PC-9 (cell line): ENCODE measurements at regions not wholly inside any gene's neighbourhood (a gene's known extent, or its start where the extent isn't known, plus 50 kb on each side); places are given as distances from the start of the nearest gene placed in this dataset.

Experiments
- BruUV-seq: library from RNA; stranded (reverse); fragments of 400-500 nt; replicated peaks from 2 replicates; lab custom pipeline; 2021; lab: Mats Ljungman, UMichigan
- CTCF ChIA-PET: fragments of 300-600 bp; sonication (Branson Sonifier 250); formaldehyde crosslinking; loops from one replicate; lab custom pipeline; 2022; ENCODE audit warnings: antibody characterized with exemption; lab: Charles Lee
- POLR2A ChIA-PET: fragments of 300-600 bp; sonication (Branson Sonifier 250); formaldehyde crosslinking; loops from one replicate; lab custom pipeline; 2022; ENCODE audit warnings: antibody characterized with exemption; ENCODE audit not compliant: unreplicated experiment; lab: Charles Lee
- DNase-seq, 2 experiments: peaks; one replicate each; pipeline versions ENCODE4 v3.0.0 to v3.0.0-alpha.2; 2015 to 2022; ENCODE audit warnings: mixed read lengths in 1 of 2
- H2AFZ ChIP-seq: fragments of 200-600 bp; sonication (generic); 2 replicates; pipeline ENCODE4 v1.8.1; 2017; ENCODE audit warnings: antibody characterized with exemption
- H3F3A ChIP-seq: fragments of 200-600 bp; sonication (generic); 2 replicates; pipeline ENCODE4 v1.8.1; 2017; ENCODE audit warnings: antibody characterized with exemption, mild to moderate bottlenecking, low read depth; ENCODE audit not compliant: insufficient read depth
- H3K27ac ChIP-seq: fragments of 200-600 bp; sonication (generic); 2 replicates; pipeline ENCODE4 v1.6.1; 2016; ENCODE audit warnings: mixed run types
- H3K27me3 ChIP-seq: fragments of 200-600 bp; sonication (generic); 2 replicates; pipeline ENCODE4 v1.6.1; 2016; ENCODE audit warnings: low read depth, mixed run types; ENCODE audit not compliant: insufficient read depth
- H3K36me3 ChIP-seq: fragments of 200-600 bp; sonication (generic); 2 replicates; pipeline ENCODE4 v1.6.1; 2016; ENCODE audit warnings: low read depth, mixed run types
- H3K4me1 ChIP-seq: fragments of 200-600 bp; sonication (generic); replicated peaks from 2 replicates; pipeline ENCODE4 v1.6.1; 2016; ENCODE audit warnings: mixed run types; ENCODE audit not compliant: insufficient read depth
- H3K4me2 ChIP-seq: fragments of 200-600 bp; sonication (generic); 2 replicates; pipeline ENCODE4 v1.6.1; 2017; ENCODE audit warnings: mixed run types
- H3K4me3 ChIP-seq: fragments of 200-600 bp; sonication (generic); 2 replicates; pipeline ENCODE4 v1.6.1; 2016; ENCODE audit warnings: mixed run types
- H3K79me2 ChIP-seq: fragments of 200-600 bp; sonication (generic); 2 replicates; pipeline ENCODE4 v1.6.1; 2017; ENCODE audit warnings: low read depth, mixed run types
- H3K9me2 ChIP-seq: fragments of 200-600 bp; sonication (generic); 2 replicates; pipeline ENCODE4 v1.8.1; 2017; ENCODE audit warnings: mild to moderate bottlenecking; ENCODE audit not compliant: insufficient read depth
- H3K9me3 ChIP-seq: fragments of 200-600 bp; sonication (generic); 2 replicates; pipeline ENCODE4 v1.8.1; 2016; ENCODE audit warnings: low read depth; ENCODE audit not compliant: insufficient read depth
- H4K20me1 ChIP-seq: fragments of 200-600 bp; sonication (generic); 2 replicates; pipeline ENCODE4 v1.8.1; 2017; ENCODE audit not compliant: insufficient read depth
- EZH2 ChIP-seq: fragments of 200-600 bp; sonication (generic); IDR thresholded peaks from 2 replicates; pipeline ENCODE4 v1.8.0; 2017; ENCODE audit warnings: antibody characterized with exemption, low read depth
- intact Hi-C: fragments of 100-400 bp; cut with micrococcal nuclease; formaldehyde crosslinking; loops from one replicate; pipeline ENCODE4 v1.10.0; 2022; ENCODE audit not compliant: unreplicated experiment
- TF ChIP-seq, protein P1 (sequence below): fragments of 200-600 bp; sonication (generic); conservative IDR thresholded peaks from 2 replicates; pipeline ENCODE4 v1.6.1; 2017; ENCODE audit warnings: mixed run types, antibody characterized with exemption, mild to moderate bottlenecking, moderate library complexity

GRCh38 chr11:10379871-10380568 lies 75.0 kb upstream of the AMPD3 start:
- ChIA-PET POLR2A (interaction anchor here (0.5 kb wide), 1 partner anchor 751 kb away, joined by 3 read pairs; no protein-coding TSS in a partner anchor), CTCF (no interaction called here)
- H3K4me2 ChIP-seq = no peak overlapping the region

DNA sequence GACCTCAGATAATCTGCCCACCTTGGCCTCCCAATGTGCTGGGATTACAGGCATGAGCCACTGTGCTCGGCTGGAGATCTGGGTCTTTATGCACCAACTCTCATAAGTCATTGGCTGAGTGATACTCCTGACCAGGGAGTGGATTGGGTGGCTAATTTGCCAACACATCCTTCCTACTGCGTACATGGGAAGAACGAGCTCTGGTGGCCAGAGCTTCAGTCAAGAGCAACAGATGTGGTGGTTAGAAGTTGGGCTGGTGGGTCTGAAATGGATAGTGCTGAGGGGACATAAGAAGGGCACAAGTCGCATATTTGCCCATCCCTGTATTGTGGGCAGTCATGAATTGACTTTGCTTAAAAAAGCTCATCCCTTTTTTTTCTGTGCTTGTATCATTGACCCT lies 74.1 kb upstream of the AMPD3 start:
- no peak for DNase-seq
- TF ChIP-seq, protein P1, sequence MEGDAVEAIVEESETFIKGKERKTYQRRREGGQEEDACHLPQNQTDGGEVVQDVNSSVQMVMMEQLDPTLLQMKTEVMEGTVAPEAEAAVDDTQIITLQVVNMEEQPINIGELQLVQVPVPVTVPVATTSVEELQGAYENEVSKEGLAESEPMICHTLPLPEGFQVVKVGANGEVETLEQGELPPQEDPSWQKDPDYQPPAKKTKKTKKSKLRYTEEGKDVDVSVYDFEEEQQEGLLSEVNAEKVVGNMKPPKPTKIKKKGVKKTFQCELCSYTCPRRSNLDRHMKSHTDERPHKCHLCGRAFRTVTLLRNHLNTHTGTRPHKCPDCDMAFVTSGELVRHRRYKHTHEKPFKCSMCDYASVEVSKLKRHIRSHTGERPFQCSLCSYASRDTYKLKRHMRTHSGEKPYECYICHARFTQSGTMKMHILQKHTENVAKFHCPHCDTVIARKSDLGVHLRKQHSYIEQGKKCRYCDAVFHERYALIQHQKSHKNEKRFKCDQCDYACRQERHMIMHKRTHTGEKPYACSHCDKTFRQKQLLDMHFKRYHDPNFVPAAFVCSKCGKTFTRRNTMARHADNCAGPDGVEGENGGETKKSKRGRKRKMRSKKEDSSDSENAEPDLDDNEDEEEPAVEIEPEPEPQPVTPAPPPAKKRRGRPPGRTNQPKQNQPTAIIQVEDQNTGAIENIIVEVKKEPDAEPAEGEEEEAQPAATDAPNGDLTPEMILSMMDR = no peak
- no peak for TF ChIP-seq EZH2
- no peak overlapping the region for H3K4me3 ChIP-seq
- H3K27me3 ChIP-seq = no peaks in the 10 kb centered on the region
- H3K4me2 ChIP-seq = no peak overlapping the region
- no peaks in the 10 kb centered on the region for H3K79me2 ChIP-seq
- no peak overlapping the region for H2AFZ ChIP-seq
- intact Hi-C loops = no loop called here
- no peaks in the 10 kb centered on the region for H4K20me1 ChIP-seq
- no peaks in the 10 kb centered on the region for H3F3A ChIP-seq
- no peaks in the 10 kb centered on the region for H3K36me3 ChIP-seq
- ChIA-PET POLR2A (interaction anchor here (0.5 kb wide), 1 partner anchor 752 kb away, joined by 3 read pairs; no protein-coding TSS in a partner anchor), CTCF (no interaction called here)
- H3K9me2 ChIP-seq = no peaks in the 10 kb centered on the region
- no peak overlapping the region for H3K27ac ChIP-seq
- BruUV-seq = no TSS peak
- H3K4me1 ChIP-seq = no peaks in the 10 kb centered on the region; the same call in 1 of the 2 replicates
- H3K9me3 ChIP-seq = no peaks in the 10 kb centered on the region

More at GRCh38 chr11:10379871-10380568, 75.0 kb upstream of the AMPD3 start:
- Histone ChIP-seq H4K20me1 (no peaks in the 10 kb centered on the region), H3K4me3 (no peak overlapping the region), H3K36me3 (no peaks in the 10 kb centered on the region), H3K79me2 (no peaks in the 10 kb centered on the region), H3K9me2 (no peaks in the 10 kb centered on the region), H3K27me3 (no peaks in the 10 kb centered on the region), H3K27ac (no peak overlapping the region), H3K9me3 (no peaks in the 10 kb centered on the region), H3F3A (no peaks in the 10 kb centered on the region), H3K4me1 (no peaks in the 10 kb centered on the region; the same call in 1 of the 2 replicates), H2AFZ (no peak overlapping the region)
- DNase-seq = peak in 1 of 2 experiments; percentile 43
- BruUV-seq = no TSS peak
- intact Hi-C loops = no loop called here
- TF ChIP-seq, protein P1 = no peak
- no peak for TF ChIP-seq EZH2

DNA sequence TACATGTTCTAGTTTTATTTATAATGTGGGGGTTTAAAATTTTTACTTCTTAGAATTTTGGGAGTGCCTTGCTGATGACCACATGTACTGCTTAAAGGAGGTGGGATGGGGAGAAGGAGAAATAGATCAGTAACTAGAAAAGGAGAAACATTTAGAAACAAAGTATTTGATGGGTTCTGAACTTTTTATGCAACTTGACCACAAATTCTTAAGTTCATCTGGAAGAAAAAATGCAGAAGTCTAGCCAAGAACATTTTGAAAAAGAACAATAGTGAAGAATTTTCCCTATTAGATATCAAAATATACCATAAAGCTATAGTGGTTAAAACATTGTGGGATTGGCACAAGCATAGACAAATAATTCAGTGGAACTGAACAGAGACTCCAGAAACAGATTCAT lies 73.3 kb upstream of the AMPD3 start:
- Histone ChIP-seq H3F3A (no peaks in the 10 kb centered on the region), H3K36me3 (no peaks in the 10 kb centered on the region), H3K4me2 (no peak overlapping the region), H3K9me3 (no peaks in the 10 kb centered on the region), H3K9me2 (no peaks in the 10 kb centered on the region), H3K79me2 (no peaks in the 10 kb centered on the region), H4K20me1 (no peaks in the 10 kb centered on the region), H3K4me1 (no peaks in the 10 kb centered on the region; the same call in 1 of the 2 replicates), H3K4me3 (no peak overlapping the region), H2AFZ (no peak overlapping the region), H3K27me3 (no peaks in the 10 kb centered on the region), H3K27ac (no peak overlapping the region)
- TF ChIP-seq, protein P1 = no peak
- BruUV-seq = no TSS peak
- intact Hi-C loops = no loop called here
- ChIA-PET CTCF (no interaction called here), POLR2A (no interaction called here)
- DNase-seq = no peak
